ENCODE measurements at regions not wholly inside any gene's neighbourhood (a gene's known extent, or its start where the extent isn't known, plus 50 kb on each side); places are given as distances from the start of the nearest gene placed in this dataset.

GRCh38 chr6:72495441-72495840 lies 126.4 kb upstream of the KCNQ5 start:
- 66 to 85% methylated on average over 2 of the region's 2 CpGs for WGBS, 2 donors
- Histone ChIP-seq H3K27me3 (no peaks in the 10 kb centered on the region), H3K27ac (no peak overlapping the region), H3K4me3 (no peak overlapping the region), H3K4me1 (no peaks in the 10 kb centered on the region), H3K9me3 (no peaks in the 10 kb centered on the region), H3K36me3 (no peaks in the 10 kb centered on the region)
- TF ChIP-seq CTCF (IDR thresholded peaks at IDR 0.05) (no peak), POLR2A (IDR thresholded peaks at IDR 0.05) (no peak)
- intact Hi-C loops (cut with DNase I): no loop called here
- DNase-seq: no peak

DNA sequence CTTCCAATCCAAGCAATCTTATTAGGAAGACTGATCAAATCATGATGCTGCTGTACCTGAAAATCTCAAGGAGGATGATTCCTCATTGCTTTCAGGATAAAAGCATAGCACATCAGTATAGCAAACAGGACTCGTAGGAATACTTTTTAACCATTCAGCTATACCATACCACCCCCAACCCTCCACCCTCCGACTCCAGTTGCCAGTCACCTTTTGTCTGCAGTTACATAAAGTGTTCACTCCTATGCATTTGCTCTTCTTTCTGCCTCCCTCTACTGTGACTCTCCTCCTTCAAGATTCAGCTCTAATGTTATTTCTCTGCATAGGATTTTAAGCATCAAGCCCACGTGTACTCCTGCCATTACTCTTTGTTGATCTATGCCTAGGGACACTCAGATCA lies 124.7 kb upstream of the KCNQ5 start:
- Histone ChIP-seq H3K4me3 (no peak overlapping the region), H3K27me3 (no peaks in the 10 kb centered on the region), H3K27ac (no peak overlapping the region), H3K9me3 (no peaks in the 10 kb centered on the region), H3K36me3 (no peaks in the 10 kb centered on the region), H3K4me1 (no peaks in the 10 kb centered on the region)
- intact Hi-C loops (cut with DNase I): no loop called here
- WGBS, 2 donors: 50 to 62% methylated on average over 3 of the region's 3 CpGs
- TF ChIP-seq CTCF (IDR thresholded peaks at IDR 0.05) (no peak), POLR2A (IDR thresholded peaks at IDR 0.05) (no peak)
- no peak for DNase-seq

- Histone ChIP-seq H3K4me3 (no peak overlapping the region), H3K9me3 (no peaks in the 10 kb centered on the region), H3K27ac (no peak overlapping the region), H3K4me1 (no peaks in the 10 kb centered on the region), H3K36me3 (no peaks in the 10 kb centered on the region), H3K27me3 (no peaks in the 10 kb centered on the region)
- TF ChIP-seq CTCF (IDR thresholded peaks at IDR 0.05): no peak
- no peak for TF ChIP-seq POLR2A (IDR thresholded peaks at IDR 0.05)
- intact Hi-C loops (cut with DNase I): no loop called here
- DNase-seq: no peak
- 75 to 81% methylated on average over 3 of the region's 3 CpGs for WGBS, 2 donors
These were observed 121.2 kb upstream of the KCNQ5 start for GRCh38 chr6:72500669-72501068.

GRCh38 chr6:72504406-72504805 lies 117.5 kb upstream of the KCNQ5 start:
- DNase-seq: no peak
- Histone ChIP-seq H3K36me3 (no peaks in the 10 kb centered on the region), H3K4me1 (no peaks in the 10 kb centered on the region), H3K27me3 (no peaks in the 10 kb centered on the region), H3K4me3 (no peak overlapping the region), H3K27ac (no peak overlapping the region), H3K9me3 (no peaks in the 10 kb centered on the region)
- TF ChIP-seq POLR2A (IDR thresholded peaks at IDR 0.05): no peak
- TF ChIP-seq CTCF (IDR thresholded peaks at IDR 0.05): no peak
- intact Hi-C loops (cut with DNase I): no loop called here
- WGBS, 2 donors: 15 to 21% methylated on average over 2 of the region's 2 CpGs

GRCh38 chr6:72505446-72505845 lies 116.4 kb upstream of the KCNQ5 start:
- 25 to 49% methylated on average over 2 of the region's 2 CpGs for WGBS, 2 donors
- intact Hi-C loops (cut with DNase I): no loop called here
- TF ChIP-seq CTCF (IDR thresholded peaks at IDR 0.05) (no peak), POLR2A (IDR thresholded peaks at IDR 0.05) (no peak)

More at GRCh38 chr6:72505446-72505845, 116.4 kb upstream of the KCNQ5 start:
- H3K27ac ChIP-seq: no peak overlapping the region
- no peaks in the 10 kb centered on the region for H3K9me3 ChIP-seq
- no peaks in the 10 kb centered on the region for H3K36me3 ChIP-seq
- H3K27me3 ChIP-seq: no peaks in the 10 kb centered on the region
- no peaks in the 10 kb centered on the region for H3K4me1 ChIP-seq
- DNase-seq: no peak
- no peak overlapping the region for H3K4me3 ChIP-seq

Data from esophagus squamous epithelium (tissue), 5 donors.